K562 (cell line): ENCODE measurements at regions not wholly inside any gene's neighbourhood (a gene's known extent, or its start where the extent isn't known, plus 50 kb on each side); places are given as distances from the start of the nearest gene placed in this dataset.
A peak's percentile ranks its signal among the peaks of the same experiment; 100 is the strongest.

ENCODE experiments used
- DNMT1 ChIP-seq: fragments of 450-650 bp; IDR thresholded peaks from 2 replicates; pipeline ENCODE4 v1.6.1; 2016; ENCODE audit warnings: antibody characterized with exemption, mild to moderate bottlenecking
- MAFF ChIP-seq: IDR thresholded peaks from 2 replicates; pipeline ENCODE4 v1.6.1; 2012; ENCODE audit warnings: low read length, improper control_type of control experiment
- MAFG ChIP-seq: fragments of 450-650 bp; conservative IDR thresholded peaks from 2 replicates; pipeline ENCODE4 v1.6.1; 2016; ENCODE audit warnings: missing genetic modification characterization, missing compliant biosample characterization
- RBM22 ChIP-seq: fragments of 200-400 bp; formaldehyde crosslinking; IDR thresholded peaks from 2 replicates; pipeline ENCODE4 v1.6.1; 2018; ENCODE audit warnings: low read length, low read depth; ENCODE audit not compliant: poor library complexity, severe bottlenecking
- TARDBP ChIP-seq: fragments of 450-650 bp; IDR thresholded peaks from 2 replicates; pipeline ENCODE4 v1.6.1; 2016
- ZNF263 ChIP-seq: sonication (generic); formaldehyde crosslinking; IDR thresholded peaks from 2 replicates; pipeline ENCODE4 v1.8.0; 2022; ENCODE audit warnings: mild to moderate bottlenecking, missing genetic modification reagents, borderline replicate concordance
- ZNF655 ChIP-seq: fragments of 250-450 bp; sonication (Bioruptor Pico); IDR thresholded peaks from 2 replicates; pipeline ENCODE4 v1.5.0; 2021
- ZNF740 ChIP-seq, 3 experiments: fragments of 200-800 bp in 1 of 3; sonication (Bioruptor generic) in 1 of 3; sonication (generic) in 1 of 3; formaldehyde crosslinking in 1 of 3; IDR thresholded peaks; 2 replicates each; pipeline versions ENCODE4 v1.6.1 to v1.8.0; 2016 to 2022; ENCODE audit warnings: mild to moderate bottlenecking in 2 of 3, missing compliant biosample characterization in 2 of 3, missing genetic modification characterization in 2 of 3, missing genetic modification reagents in 1 of 3
- ZNF764 ChIP-seq: fragments of 250-450 bp; sonication (Bioruptor Pico); IDR thresholded peaks from 2 replicates; pipeline ENCODE4 v1.4.0; 2020; ENCODE audit warnings: low read depth, mild to moderate bottlenecking, moderate library complexity
- ZZZ3 ChIP-seq: fragments of 450-650 bp; IDR thresholded peaks from 2 replicates; pipeline ENCODE4 v1.6.1; 2016; ENCODE audit warnings: antibody characterized with exemption, mild to moderate bottlenecking, moderate library complexity

GRCh38 chr16:73743665-73744496, 552.7 kb upstream of the PSMD7 start (continued):
- TF ChIP-seq MAFG (tag) (peak; percentile 43; the same call in 1 of the 2 replicates), ZNF655 (CRISPR knock-in tag) (no peak), ZNF263 (no peak), ZZZ3 (no peak), ZNF764 (no peak), ZNF740 (CRISPR knock-in tag; IDR thresholded peaks at IDR 0.05) (no peak), ZNF740 (tag; IDR thresholded peaks at IDR 0.05) (no peak), RBM22 (no peak), DNMT1 (no peak), TARDBP (no peak), MAFF (peak; percentile 45)
